Heart left ventricle (tissue), 16 donors: ENCODE measurements at regions not wholly inside any gene's neighbourhood (a gene's known extent, or its start where the extent isn't known, plus 50 kb on each side); places are given as distances from the start of the nearest gene placed in this dataset.
"Not testable (repeated sequence)": the region's sequence is repeated elsewhere in the genome, so short reads cannot be mapped to it uniquely, and the experiment has no call there.

ENCODE experiments used
- ATAC-seq, 4 donors: fragments of 200-7000 bp; cut with Tn5 transposase; one replicate each; pipeline ENCODE4 v1.9.1; 2020 to 2022; ENCODE audit warnings: moderate library complexity in 4 of 4, mild to moderate bottlenecking in 3 of 4, moderate number of reproducible peaks in 1 of 4
- DNase-seq, 5 donors: peaks; one replicate each; pipeline ENCODE4 v3.0.0-alpha.2; 2020
- H3K27ac ChIP-seq, 12 donors: fragments of 200-600 bp; sonication (generic) in 4 of 12; one replicate each; pipeline versions ENCODE4 v1.5.0 to v1.8.0; 2016 to 2022; ENCODE audit warnings: mild to moderate bottlenecking in 2 of 12
- H3K27me3 ChIP-seq, 9 donors: fragments of 200-600 bp; sonication (generic) in 2 of 9; one replicate each; pipeline versions ENCODE4 v1.5.1 to v1.8.0; 2016 to 2022; ENCODE audit warnings: mild to moderate bottlenecking in 3 of 9
- H3K36me3 ChIP-seq, 9 donors: fragments of 200-600 bp; sonication (generic) in 2 of 9; one replicate each; pipeline versions ENCODE4 v1.5.0 to v1.8.0; 2018 to 2022; ENCODE audit warnings: mild to moderate bottlenecking in 2 of 9
- H3K4me1 ChIP-seq, 12 donors: fragments of 200-600 bp; sonication (generic) in 4 of 12; one replicate each; pipeline versions ENCODE4 v1.5.0 to v1.8.0; 2016 to 2022; ENCODE audit warnings: mild to moderate bottlenecking in 3 of 12
- H3K4me3 ChIP-seq, 12 donors: fragments of 200-600 bp; sonication (generic) in 4 of 12; one replicate each; pipeline versions ENCODE4 v1.5.0 to v1.8.0; 2017 to 2022; ENCODE audit warnings: mild to moderate bottlenecking in 9 of 12, moderate library complexity in 4 of 12
- H3K9me3 ChIP-seq, 12 donors: fragments of 200-600 bp; sonication (generic) in 4 of 12; one replicate each; pipeline versions ENCODE4 v1.5.0 to v1.8.0; 2016 to 2022; ENCODE audit warnings: mild to moderate bottlenecking in 1 of 12
- POLR2A ChIP-seq, 2 donors: fragments of 450-650 bp; IDR thresholded peaks; one replicate each; pipeline ENCODE4 v1.6.1; 2017; ENCODE audit warnings: antibody characterized with exemption in 2 of 2, mild to moderate bottlenecking in 2 of 2, moderate library complexity in 2 of 2
- WGBS, 4 donors: extraction: QIAGEN DNeasy Blood & Tissue Kit in 2 of 4; methylation state at CpG; one replicate each; pipeline versions ENCODE4 v1.1.5 to v1.1.7; 2013 to 2018; 5-methylcytosine and 5-hydroxymethylcytosine counted together
- intact Hi-C, 10 donors: fragments of 100-400 bp; cut with DNase I; formaldehyde crosslinking; loops; one replicate each; pipeline versions ENCODE4 v1.11.1 to v1.14.2; 2022
- TF ChIP-seq, protein P1 (sequence below), 12 donors: fragments of 200-600 bp; sonication (generic) in 4 of 12; IDR thresholded peaks; one replicate each; pipeline versions ENCODE4 v1.5.0 to v1.8.0; 2018 to 2022; ENCODE audit warnings: antibody characterized with exemption in 12 of 12, mild to moderate bottlenecking in 5 of 12
- donor health status: ischemic (EF 13 %, LVEDD 7.1; RV severe dilation, severe dysfunction).
- donor health status: healthy with polysubstance abuse.
- donor health status: DM: no; HTN: yes; CAD: no.
- donor health status: DM: no; HTN: no; CAD: no.
- donor health status: ischemic (EF 25% LVEDD 6.9; RV normal size, moderate dysfunction).
- donor health status: ischemic (EF 25% LVEDD 5.7; RV mildly dilated, moderate dysfunction).
- donor health status: healthy.
- donor health status: DM: yes; HTN: yes; CAD: no.
- donor health status: ischemic (EF 35%, LVEDD 5.7; RV mildly dilated, moderate dysfunction).
- donor health status: nonischemic (EF 11% LVEDD 7.7; RV severe dilation, severe dysfunction).
- donor health status: DM: yes; HTN: yes; CAD: no.
- donor health status: PGD.
- donor health status: ischemic (EF 29% LVEDD 5.4; RV normal size, mild dysfunction).
- donor health status: nonischemic (EF 23%, LVEDD 6.1; RV moderate dilation, normal function).

DNA sequence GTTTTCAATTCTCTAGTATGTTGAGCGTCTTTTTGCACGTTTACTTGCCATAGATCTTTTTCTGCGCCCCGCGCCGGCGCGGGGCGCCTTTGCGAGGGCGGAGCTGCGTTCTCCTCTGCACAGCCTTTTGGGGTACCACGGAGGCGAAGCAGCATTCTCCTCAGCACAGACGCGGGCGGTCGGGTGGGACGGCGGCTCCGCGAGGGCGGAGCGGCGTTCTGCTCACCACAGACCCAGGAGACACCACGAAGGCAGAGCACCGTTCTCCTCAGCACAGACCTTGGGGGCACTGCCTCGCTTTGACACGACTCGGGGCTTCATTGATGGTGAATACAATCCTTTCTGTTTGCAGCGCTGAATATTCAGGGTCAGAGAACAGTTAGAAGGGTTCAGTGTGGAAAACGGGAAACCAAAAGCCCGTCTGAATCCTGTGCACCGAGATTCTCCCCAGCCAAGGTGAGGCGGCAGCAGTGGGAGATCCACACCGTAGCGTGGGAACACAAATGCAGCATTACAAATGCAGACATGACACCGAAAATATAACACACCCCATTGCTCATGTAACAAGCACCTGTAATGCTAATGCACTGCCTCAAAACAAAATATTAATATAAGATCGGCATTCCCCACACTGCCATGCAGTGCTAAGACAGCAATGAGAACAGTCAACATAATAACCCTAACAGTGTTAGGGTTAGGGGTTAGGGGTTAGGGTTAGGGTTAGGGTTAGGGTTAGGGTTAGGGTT, 190.7 kb upstream of the VIPR2 start:
- intact Hi-C loops, H3K27me3 ChIP-seq, H3K9me3 ChIP-seq, H3K36me3 ChIP-seq, H3K4me3 ChIP-seq, H3K27ac ChIP-seq, H3K4me1 ChIP-seq, DNase-seq: not testable (repeated sequence)
- WGBS, 4 donors = 71 to 92% (median 83%) methylated on average over 26 to 39 of the region's 39 CpGs
- ATAC-seq = peak in 2 of 4 donors; percentile 38 to 79

DNA sequence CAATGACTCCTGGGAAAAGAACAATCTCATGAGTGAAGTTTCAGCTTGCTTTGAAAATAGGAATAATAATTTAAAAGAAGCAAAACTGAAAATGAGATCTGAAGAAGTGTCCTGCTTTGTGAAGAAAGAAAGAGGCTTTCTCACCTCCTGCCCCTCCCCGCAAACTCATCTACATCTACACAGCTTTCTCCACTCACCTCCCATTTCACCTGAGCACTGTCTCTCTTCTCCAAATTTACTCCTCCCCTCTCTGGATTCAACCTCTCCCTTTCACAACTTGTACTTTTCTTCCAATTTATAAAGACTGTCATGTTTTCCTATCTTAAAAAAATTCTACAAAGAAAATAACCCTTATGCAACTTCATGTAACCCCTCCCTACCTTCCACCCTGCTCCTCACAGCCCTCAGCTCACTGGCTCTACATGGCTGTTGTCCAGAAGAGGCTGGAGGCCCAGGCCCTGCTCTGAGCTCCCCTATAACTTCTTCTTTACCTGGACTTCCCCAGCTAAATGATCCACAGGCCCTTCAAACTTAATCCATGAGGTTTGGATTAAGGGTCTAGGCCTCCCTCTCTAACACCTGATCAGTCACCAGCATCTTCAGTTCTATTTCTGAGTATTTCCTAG, 188.3 kb upstream of the VIPR2 start:
- DNase-seq, H3K4me3 ChIP-seq, H3K36me3 ChIP-seq, H3K27ac ChIP-seq, H3K4me1 ChIP-seq, intact Hi-C loops, H3K27me3 ChIP-seq: not testable (repeated sequence)
- WGBS, 4 donors = 82 to 92% (median 88%) methylated on average over 1 of the region's 1 CpG
- H3K9me3 ChIP-seq = peaks cover 0 to 22% (median 8%) of the 10 kb centered on the region in 12 donors
- ATAC-seq = peak in 1 of 4 donors; percentile 20

DNA sequence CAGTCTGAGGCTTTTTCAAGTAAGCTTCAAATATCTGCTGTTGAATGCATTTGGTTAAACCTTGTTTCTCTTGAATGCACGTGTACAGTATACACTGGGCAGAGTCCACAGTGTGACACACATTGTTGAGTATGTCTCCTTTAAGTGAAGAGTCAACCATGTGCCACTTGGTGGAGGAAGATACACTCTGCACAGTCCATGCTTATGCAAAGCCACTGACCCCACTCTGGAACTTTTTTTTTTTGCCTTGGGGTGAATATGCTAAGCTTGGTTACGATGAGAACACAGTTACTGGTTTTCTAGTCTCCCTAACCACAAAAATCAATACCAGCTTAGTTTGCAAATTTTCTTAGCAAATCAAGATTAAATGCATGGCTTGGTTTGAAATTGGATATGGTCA, 186.8 kb upstream of the VIPR2 start:
- no peak overlapping the region for H3K4me3 ChIP-seq
- TF ChIP-seq POLR2A (IDR thresholded peaks at IDR 0.05) = no peak
- TF ChIP-seq, protein P1, sequence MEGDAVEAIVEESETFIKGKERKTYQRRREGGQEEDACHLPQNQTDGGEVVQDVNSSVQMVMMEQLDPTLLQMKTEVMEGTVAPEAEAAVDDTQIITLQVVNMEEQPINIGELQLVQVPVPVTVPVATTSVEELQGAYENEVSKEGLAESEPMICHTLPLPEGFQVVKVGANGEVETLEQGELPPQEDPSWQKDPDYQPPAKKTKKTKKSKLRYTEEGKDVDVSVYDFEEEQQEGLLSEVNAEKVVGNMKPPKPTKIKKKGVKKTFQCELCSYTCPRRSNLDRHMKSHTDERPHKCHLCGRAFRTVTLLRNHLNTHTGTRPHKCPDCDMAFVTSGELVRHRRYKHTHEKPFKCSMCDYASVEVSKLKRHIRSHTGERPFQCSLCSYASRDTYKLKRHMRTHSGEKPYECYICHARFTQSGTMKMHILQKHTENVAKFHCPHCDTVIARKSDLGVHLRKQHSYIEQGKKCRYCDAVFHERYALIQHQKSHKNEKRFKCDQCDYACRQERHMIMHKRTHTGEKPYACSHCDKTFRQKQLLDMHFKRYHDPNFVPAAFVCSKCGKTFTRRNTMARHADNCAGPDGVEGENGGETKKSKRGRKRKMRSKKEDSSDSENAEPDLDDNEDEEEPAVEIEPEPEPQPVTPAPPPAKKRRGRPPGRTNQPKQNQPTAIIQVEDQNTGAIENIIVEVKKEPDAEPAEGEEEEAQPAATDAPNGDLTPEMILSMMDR (IDR thresholded peaks at IDR 0.05) = no peak
- no peaks in the 10 kb centered on the region for H3K27me3 ChIP-seq
- H3K27ac ChIP-seq = no peak overlapping the region
- H3K4me1 ChIP-seq = no peaks in the 10 kb centered on the region
- peaks cover 0 to 31% (median 16%) of the 10 kb centered on the region in 12 donors for H3K9me3 ChIP-seq
- H3K36me3 ChIP-seq = no peaks in the 10 kb centered on the region
- WGBS, 4 donors = 38 to 53% (median 46%) methylated on average over 2 of the region's 2 CpGs
- DNase-seq (no peak), ATAC-seq (peak in 1 of 4 donors; percentile 41)
- intact Hi-C loops = no loop called here

DNA sequence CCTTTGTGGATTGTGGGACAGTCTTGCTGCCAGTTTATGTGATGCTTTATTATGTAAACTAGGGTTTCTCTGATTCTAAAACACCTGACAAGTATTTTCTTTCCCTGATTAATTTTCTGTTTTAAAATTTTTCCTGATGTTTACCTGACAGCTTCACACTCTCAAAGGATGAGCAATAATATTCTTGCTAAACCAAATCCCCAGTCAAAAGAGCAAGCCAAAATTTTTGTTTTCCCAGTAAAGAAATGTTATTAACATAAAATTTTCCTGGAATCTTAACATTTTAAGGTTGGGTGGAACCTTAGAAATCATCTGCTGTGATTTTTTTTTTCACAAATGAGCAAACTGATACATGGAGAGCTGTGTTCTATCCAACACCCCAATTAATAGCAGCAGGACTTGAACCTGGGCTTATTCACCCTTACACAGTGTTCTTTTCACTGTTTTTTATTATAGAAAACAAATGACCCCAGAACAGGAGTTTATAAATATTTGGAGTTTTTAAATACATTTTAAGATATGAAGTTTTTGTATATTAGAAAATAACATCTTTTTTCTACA, 185.2 kb upstream of the VIPR2 start:
- no peak overlapping the region for H3K4me3 ChIP-seq
- H3K36me3 ChIP-seq = no peaks in the 10 kb centered on the region
- no peaks in the 10 kb centered on the region for H3K27me3 ChIP-seq
- DNase-seq = no peak
- no peak overlapping the region for H3K27ac ChIP-seq
- no peak for TF ChIP-seq POLR2A (IDR thresholded peaks at IDR 0.05)
- TF ChIP-seq, protein P1 (IDR thresholded peaks at IDR 0.05) = no peak
- H3K9me3 ChIP-seq = peaks cover 0 to 31% (median 17%) of the 10 kb centered on the region in 12 donors
- intact Hi-C loops = no loop called here
- ATAC-seq = no peak
- H3K4me1 ChIP-seq = no peaks in the 10 kb centered on the region

DNA sequence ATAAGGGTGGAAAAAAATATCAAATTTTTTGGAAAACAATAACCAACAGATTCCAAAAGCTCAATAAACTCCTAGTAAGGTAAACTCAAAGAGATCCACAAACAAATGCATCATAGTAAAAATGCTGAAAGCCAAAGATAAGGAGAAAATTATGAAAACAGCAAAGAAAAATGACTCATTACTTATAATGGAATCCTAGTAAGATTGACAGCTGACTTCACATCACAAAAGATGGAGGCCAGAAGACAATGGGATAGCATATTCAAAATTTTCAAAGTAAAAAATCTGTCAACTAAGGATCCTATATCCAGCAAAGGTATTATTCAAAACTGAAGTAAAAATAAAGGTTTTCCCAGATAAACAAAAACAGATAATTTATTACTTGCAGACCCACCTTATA, 183.4 kb upstream of the VIPR2 start:
- Histone ChIP-seq H3K27me3 (no peaks in the 10 kb centered on the region), H3K36me3 (no peaks in the 10 kb centered on the region), H3K4me3 (no peak overlapping the region), H3K4me1 (no peaks in the 10 kb centered on the region), H3K9me3 (peaks cover 0 to 31% (median 17%) of the 10 kb centered on the region in 12 donors), H3K27ac (no peak overlapping the region)
- ATAC-seq (no peak), DNase-seq (no peak)
- TF ChIP-seq POLR2A (IDR thresholded peaks at IDR 0.05) = no peak
- TF ChIP-seq, protein P1 (IDR thresholded peaks at IDR 0.05) = no peak
- intact Hi-C loops = no loop called here
